ENCODE measurements at regions not wholly inside any gene's neighbourhood (a gene's known extent, or its start where the extent isn't known, plus 50 kb on each side); places are given as distances from the start of the nearest gene placed in this dataset.
"Not testable (repeated sequence)": the region's sequence is repeated elsewhere in the genome, so short reads cannot be mapped to it uniquely, and the experiment has no call there.

DNA sequence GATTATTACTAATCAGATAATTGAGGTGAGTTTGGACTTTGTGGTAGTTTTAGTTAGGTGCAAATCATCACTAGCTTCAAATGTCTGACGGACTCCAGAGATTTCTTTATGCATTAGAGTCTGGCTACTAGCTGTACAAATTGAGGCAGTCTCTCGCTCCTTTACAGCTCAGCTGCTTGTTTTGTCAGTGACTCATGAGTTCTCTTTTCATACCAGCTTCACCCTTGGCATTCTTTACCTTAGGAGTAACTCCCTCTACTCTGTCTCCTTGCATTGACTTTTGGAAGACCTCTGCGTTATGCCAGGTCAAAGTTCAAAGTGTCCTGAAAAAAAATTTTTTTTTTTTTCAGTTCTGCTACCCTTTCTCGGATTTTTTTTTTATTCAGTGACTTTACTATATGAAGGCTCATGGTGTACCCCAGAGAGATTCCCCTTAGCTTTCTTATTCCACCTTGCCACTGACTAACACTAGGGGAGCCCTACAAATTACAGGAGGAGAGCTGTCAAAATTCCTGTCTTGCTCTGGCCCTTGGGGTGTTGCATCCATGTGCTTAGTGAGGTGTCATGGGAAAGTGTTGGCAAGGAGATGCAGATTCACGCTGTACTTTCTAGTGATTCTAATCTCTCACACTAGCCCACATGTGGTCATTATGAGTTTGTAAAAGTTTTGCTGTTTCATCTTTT, 576.6 kb downstream of the ADGRL2 start:
- no peak for DNase-seq (ENCODE audit: low read depth in 2 of 2)

DNA sequence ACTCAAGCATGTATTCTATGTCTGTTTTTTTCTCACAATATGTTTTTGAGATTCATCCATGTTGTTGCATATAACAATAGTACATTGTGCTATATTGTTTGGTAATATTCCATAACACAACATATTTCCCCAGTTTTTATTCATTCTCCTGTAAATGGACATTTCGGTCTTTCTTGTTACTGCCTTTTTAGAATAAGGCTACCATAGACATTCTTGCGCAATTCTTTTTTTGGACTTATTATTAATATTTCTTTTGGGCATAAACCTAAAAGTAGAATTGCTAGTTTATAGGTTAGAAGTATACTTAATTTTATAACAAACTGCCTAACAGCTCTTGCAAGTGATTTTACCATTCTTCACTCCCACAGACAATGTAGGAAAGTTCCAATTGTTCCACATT, 573.0 kb downstream of the ADGRL2 start:
- no peak for DNase-seq (ENCODE audit: low read depth in 2 of 2)

DNA sequence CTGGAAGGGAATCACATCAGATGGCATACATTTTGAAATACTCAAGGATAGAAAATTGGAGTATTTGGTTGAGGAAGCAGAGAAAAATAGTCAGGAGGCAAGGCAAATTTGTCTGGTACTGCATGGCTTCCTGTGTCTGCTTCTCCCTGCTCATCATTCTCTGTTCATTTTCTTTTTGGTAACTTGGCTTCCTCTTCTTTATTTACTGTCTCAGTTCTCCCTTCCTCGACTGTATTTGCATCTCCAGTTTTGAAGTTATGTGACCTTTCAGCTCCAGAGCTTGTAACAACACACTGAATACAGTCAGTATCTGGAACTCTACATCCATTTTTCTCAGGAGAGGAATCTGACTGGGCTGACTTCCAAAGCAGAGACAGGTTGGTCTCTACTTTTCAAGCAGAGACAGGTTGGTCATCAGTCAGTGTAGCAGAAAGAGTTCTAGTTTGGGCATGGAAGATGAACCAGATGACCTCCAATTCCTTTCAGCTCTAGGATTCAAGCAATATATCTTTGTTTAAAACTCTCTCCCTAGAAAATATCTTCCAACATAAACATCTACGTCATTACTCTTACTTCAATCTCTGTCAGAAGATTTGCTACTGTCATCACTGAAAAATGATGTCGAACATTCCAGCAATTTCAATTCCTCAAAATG, 571.2 kb downstream of the ADGRL2 start:
- no peak for DNase-seq (ENCODE audit: low read depth in 2 of 2)

DNA sequence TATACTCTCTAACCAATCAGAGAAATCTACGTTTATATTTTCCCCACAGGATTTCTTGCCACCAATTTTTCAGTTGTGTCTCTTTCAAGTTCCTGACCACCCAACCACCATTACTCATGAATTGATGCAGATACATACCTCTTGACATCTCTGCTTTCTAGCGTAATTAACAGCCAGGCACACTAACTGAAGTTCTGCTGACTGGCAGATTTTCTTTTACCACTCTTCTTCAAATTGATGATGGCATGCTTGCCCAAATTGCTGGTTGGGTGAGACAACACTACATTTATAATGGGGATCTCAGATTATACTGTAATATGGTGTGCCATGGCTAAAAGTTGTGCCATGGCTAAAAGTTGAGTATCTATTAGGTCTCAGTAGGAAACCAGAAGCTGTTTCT, 566.7 kb downstream of the ADGRL2 start:
- no peak for DNase-seq (ENCODE audit: low read depth in 2 of 2)

DNA sequence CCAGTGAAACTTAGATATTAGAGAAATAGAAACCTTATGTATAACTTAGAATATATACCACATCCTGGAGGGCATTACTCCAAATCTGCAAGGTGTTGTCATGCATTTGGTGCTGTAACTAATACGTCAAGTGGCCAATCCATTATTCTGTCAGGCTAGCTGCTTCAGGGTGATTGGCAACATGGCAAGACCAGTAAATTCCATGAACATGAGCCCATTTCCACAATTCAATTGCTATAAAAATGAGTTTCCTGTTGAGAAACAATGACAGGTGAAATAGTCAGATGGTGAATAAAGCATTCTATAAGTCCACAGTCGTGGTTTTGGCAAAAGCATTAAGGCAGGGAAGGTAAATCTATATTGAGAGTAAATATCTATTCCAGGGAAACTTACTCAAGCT, 566.0 kb downstream of the ADGRL2 start:
- no peak for DNase-seq (ENCODE audit: low read depth in 2 of 2)

DNA sequence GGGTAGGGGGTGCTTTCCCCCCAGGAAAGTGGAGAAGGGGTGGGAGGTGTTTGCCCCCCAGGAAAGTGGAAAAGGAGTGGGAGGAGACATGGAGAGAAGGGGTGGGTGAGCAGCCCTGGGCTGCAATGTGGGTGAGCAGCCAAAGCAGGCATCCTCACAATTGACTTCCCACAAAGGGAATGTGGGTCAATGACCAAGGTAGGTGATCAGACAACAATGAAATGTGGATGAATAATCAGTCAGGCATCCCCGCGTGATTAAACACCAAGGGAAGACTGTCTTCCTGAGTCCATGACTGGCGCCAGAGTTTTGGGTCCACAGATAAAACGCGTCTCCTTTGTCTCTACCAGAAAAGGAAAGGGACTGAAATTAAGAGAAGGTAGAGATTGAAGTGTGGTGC, 558.8 kb downstream of the ADGRL2 start:
- DNase-seq (ENCODE audit: low read depth in 2 of 2): not testable (repeated sequence)

DNA sequence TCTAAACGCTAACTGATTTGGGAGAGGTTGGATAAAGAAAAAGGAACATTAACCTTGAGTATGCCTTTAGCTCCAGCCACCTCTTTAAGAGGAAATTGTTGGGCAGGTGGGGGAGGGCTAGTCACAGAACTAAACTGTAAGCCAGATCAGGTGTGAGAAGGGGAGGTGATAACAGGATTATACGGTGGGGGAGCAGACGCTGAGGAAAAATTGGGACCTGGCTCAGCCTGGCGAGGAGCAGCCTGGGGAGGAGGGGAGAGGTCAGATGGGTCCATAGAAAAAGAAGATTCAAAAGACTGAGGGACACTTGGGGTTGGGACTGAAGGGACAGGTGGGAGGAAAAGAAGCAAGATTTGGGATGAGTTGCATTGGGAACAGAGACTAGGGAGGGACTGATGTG, 558.0 kb downstream of the ADGRL2 start:
- DNase-seq (ENCODE audit: low read depth in 2 of 2): not testable (repeated sequence)

DNA sequence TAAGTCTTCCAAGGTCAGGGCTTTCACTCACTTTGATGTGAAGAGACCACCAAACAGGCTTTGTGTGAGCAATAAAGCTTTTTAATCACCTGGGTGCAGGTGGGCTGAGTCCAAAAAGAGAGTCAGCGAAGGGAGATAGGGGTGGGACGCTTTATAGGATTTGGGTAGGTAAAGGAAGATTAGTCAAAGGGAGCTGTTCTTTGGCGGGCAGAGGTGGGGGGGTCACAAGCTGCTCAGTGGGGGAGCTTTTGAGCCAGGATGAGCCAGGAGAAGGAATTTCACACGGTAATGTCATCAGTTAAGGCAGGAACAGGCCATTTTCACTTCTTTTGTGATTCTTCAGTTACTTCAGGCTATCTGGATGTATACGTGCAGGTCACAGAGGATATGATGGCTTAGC, 553.8 kb downstream of the ADGRL2 start:
- not testable (repeated sequence) for DNase-seq (ENCODE audit: low read depth in 2 of 2)

DNA sequence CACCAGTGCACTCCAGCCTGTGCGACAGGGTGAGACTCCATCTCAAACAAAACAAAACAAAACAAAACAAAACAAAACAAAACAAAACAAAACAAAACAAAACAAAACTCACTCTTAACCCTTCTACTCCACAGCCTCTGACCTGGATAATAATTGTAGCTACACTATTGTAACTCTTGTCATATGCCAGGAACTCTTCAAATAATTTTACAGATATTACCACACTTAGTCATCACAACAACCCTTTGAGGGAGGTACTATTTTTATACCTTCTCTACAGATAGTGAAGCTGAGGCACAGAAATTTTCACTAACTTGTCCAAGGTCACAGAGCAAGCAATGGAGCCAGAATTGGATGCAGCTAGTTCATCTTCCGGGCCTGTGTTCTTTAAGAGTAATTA, 547.8 kb downstream of the ADGRL2 start:
- DNase-seq (ENCODE audit: low read depth in 2 of 2): no peak

DNA sequence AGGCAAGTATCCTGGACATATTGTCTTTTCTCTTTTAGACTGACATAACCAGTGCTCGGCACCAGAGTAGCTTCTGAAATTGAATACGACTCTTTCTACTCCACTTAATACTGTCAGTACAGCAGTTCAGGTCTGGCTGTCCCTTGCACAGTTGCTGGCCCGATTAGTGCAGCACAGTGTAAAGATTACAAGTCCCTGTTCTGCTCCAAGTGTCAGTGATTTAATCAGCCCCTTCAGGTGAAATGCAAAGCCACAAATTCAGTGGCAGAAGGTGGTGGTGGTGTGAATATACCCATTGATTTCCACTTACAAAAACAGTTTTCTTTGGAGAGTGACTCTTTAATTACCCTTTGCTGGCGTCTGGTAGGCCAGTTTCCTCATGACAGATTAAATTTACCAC, 545.4 kb downstream of the ADGRL2 start:
- no peak for DNase-seq (ENCODE audit: low read depth in 2 of 2)

DNA sequence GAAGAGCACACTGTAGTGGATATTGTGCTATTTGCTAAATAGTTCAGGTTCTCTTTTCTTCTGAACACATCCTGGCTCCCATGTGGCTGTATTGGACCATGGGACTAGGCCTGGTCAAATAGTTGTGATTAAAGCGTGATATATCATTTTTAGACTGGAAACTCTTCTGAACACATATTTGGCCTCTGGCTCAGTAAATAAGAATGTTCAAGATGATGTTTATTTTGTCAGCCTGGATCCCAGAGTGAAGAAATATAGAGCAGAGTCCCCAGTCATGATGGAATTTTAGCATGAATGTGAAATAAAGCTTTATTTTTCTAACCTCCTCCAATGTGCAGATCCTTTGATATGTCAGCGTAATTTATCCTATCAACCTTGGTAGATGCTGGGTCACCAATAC, 542.6 kb downstream of the ADGRL2 start:
- DNase-seq (ENCODE audit: low read depth in 2 of 2): no peak

DNA sequence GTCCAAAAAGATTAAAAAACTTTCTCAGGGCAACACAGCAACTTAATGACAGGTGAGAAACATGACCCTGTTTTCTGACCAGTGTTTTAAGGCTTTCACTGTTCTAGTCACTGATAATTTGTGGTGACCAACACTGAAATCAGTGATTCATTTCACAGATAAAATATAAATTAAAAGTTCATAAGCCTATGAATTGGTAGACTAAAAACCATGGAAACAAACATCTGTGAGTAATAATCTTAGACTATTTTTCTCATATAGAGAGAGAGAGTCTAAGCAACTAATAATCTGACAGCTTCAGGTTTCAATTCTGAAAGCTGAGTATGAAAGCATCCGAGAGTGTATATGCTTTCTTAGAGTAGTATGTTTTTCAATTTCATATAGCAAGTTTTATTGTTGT, 536.9 kb downstream of the ADGRL2 start:
- no peak for DNase-seq (ENCODE audit: low read depth in 2 of 2)

DNA sequence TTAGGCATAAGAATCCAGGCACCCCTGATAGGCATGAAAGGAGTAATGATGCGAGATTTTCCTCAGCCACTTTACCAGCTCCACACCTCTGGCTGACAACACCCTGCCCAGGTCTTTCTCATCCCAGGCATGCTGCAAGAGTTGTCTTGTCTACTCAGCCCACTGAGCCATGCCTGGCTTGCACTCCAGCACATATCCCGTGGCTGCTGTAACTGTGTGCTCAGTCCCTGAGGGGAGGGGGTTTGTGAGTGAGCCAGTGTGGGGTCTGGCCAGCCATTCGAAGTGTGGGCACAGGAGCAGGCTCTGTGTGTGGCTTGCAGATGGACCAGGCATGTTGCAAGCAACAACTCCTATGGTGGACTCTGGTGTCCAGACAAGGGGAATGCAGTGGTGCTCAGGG, 529.6 kb downstream of the ADGRL2 start:
- no peak for DNase-seq (ENCODE audit: low read depth in 2 of 2)

DNA sequence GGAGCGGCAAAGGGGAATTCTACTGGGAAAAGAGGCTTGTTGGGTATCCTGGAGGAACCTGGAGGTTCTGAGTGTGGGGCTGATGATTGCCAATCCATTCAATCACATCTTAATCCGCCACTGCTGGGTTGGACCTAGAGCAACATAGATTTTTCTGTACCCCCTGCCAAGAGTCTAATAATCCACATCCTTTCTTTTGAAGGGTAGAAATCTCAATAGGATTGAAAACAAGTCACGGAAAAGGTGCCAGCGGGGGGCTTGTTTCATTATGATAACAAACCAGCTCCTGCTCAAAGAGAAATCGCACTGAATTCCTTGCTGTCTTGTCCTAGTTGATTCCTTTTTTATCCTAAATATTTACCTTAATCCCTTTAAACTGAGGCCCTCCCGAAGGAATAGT, 528.5 kb downstream of the ADGRL2 start:
- DNase-seq (ENCODE audit: low read depth in 2 of 2): no peak

DNA sequence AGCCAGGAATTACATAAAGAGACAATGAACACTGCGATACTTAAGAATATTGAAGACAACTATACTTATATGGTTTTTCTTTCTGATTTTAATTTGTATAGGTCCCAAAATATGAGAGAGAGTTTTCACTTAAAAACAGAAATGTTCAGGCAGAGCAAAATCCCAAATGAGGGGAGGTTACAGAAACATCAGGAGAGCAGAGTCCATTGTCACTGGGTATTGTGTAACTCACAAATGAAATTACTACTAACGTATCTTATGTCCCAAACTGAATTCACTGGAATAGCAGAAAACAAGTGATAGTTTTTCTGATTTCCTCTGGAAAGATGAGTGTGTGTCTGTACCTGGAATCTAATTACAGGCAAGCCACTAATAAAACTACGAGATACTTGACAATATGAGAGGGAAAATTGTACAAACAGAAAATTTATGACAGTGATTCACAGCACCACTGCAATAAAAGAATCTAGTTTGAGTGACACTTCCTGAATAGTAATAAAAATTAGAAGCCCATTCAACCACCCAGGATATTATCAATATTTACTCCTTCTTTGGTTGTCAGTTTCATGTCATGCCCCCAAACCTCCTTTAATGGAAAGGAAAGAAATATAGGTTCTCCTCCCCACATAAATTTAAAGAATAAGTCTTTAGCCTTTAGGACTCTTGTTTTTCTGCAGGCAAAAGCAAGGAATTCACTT, 522.6 kb downstream of the ADGRL2 start:
- DNase-seq (ENCODE audit: low read depth in 2 of 2): no peak

DNA sequence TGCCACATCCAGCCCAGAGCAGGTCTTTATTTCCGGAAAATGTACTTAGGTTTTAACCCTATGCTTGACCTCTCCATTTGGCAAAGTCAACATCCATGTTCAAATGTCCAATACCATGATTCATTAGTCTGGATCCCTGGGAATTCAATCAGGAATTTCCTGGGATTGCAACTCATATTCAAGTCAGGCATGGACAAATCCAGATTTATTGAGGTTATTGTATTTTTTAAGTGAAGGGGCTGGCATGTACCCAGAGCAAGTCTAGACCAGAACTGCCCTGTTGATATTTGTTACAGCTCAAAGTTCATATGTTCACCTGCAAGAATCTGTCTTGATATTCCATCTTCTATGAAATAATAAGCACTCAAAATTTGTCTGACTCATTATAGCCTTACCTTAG, 521.1 kb downstream of the ADGRL2 start:
- DNase-seq (ENCODE audit: low read depth in 2 of 2): no peak

DNA sequence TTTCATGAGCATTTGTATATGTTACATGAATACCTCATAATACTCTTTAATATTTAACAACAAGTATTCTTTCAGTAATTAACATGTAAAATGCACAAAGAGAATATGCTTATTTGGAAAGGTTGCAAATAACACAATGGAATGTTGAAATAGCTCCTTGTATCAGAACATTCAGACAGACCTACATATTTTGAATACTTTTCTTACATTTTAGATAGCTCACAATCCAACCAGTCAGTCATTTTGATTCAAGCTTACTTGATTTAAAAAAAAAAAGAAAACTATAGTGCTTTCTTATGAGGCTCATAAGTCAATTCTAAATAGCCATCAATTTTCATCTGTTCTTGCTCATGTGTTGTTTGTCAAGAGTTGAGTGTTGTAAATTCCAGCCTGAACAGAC, 518.8 kb downstream of the ADGRL2 start:
- DNase-seq (ENCODE audit: low read depth in 2 of 2): no peak

DNA sequence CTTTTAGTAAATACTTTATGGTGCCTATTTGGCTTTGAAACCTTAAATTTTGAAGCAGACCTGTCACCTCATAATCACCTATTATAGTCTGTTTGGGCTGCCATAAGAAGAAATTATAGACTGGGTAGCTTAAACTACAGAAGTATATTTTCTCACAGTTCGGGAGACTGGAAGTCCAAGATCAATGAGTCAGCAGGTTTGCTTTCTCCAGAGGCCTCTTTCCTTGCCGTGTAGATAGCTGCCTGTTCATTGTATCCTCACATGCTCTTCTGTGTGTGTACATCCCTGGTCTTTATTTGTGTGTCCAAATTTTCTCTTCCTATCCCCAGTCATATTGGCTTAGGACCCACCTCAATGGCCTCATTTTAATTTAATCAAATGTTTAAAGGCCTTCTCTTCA, 518.2 kb downstream of the ADGRL2 start:
- no peak for DNase-seq (ENCODE audit: low read depth in 2 of 2)

DNA sequence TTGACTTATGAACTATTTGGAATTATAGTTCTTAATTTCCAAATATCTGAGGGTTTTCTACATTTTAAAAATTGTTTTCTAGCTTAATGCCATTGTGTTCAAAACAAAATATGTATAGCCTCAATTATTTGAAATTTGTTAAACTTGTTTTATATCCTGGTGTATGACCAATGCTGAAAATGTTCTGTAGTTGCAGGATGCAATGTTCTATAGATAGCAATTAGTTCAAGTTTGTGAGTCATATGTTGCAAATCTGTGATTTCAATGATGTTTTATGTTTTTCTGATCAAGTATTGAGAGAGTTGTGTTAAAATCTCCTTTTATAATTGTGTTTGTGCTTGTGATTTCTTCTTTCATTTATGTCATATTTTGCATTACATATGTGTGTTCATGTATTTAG, 517.5 kb downstream of the ADGRL2 start:
- DNase-seq (ENCODE audit: low read depth in 2 of 2): no peak

DNA sequence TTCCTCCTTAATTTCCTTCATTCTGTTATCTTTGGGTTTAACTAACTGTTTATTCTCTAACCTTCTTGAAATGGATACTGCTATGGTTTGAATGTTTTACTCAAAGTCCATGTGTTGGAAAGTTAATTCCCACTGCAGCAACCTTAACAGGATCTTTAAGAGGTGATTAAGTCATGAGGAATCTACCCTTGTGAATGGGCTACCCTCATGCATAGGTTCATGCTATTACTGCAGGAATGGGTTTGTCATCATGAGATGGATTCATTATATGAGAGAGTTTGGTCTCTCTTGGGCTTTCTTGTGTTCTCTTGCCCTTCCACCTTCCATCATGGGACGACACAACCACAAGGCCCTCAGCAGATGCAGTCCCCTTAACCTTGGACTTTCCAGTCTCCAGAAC, 516.9 kb downstream of the ADGRL2 start:
- DNase-seq (ENCODE audit: low read depth in 2 of 2): no peak

DNA sequence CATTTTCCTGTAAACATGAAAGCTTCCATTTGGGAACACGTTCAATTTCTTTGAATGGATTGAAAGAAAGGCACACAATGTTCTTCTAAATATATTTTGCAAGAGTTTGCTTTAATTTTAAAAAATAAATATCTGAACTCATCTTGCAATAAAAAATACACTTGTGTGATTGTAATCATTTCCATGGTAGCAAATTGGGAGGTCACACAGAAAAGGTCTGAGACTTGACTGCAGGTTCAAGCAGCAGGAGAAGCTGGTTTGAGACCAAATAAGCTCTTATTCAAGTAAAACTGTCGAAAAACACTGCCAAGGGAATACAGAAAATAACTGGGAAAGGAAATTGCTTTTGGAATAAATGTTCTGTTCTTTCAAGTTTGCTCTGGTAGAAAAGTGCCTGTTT, 498.9 kb downstream of the ADGRL2 start:
- DNase-seq (ENCODE audit: low read depth in 2 of 2): no peak

DNA sequence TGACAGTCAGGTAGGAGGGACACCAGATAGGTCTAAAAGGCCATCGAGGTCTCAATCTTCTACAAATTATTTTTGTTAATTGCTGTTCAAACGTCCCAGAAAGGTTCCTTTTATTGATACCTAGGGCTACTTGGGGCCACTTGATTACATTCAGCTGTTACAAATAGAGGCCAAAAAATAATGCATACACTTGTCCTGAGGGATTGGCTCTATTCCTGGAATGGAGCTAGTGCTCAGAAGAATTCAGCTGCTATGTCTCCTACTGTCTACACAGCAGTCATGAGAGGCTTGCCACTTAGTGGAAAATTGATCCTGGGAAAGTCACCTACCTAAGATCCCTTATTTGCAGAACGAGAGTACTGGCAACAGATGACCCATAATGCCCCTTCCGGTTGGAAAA, 498.3 kb downstream of the ADGRL2 start:
- no peak for DNase-seq (ENCODE audit: low read depth in 2 of 2)

DNA sequence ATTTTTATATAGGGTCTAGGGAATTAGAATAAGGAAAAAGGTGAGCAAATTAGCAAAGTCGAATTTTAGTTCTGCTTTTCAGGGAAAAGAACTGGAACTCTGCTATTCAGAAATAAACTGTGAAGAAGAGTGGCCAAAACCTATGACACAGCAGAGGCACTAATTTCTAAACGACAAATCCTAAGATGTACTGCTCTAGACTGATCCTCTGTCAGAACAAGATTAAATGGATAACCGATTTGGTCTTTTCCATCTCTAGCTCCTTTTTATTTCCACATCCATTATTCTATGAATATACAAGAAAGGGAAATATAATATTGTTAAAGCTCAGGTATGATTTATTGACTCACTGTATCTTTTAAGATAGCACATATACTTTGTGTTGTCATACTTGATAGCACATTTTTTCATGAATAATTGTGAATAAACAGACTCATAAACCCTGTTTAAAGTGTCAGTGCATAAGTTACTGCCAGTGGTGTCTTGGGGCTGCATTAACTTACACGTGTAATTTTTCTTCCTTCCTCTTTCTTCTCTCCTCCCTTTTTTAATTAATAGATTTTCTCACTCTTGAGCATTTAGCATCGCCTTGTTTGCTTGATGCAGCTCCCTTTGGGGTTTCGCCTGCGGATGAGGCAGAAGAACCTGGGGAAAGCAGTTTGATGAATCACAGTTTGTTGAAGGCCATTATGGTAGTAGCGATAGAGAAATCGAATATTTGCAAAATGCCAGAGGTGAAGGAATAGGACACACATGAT, 496.6 kb downstream of the ADGRL2 start:
- no peak for DNase-seq (ENCODE audit: low read depth in 2 of 2)

Data from stimulated activated CD8-positive, alpha-beta memory T cell treated with anti-CD3 and anti-CD28 coated beads, Interleukin-15, amount 100 ng/mL, for 4 hours (primary cell).